Fibroblast of the aortic adventitia (primary cell): ENCODE measurements at regions not wholly inside any gene's neighbourhood (a gene's known extent, or its start where the extent isn't known, plus 50 kb on each side); places are given as distances from the start of the nearest gene placed in this dataset.
"Not testable (repeated sequence)": the region's sequence is repeated elsewhere in the genome, so short reads cannot be mapped to it uniquely, and the experiment has no call there.

ENCODE experiments used
- DNase-seq: peaks from one replicate; pipeline ENCODE4 v3.0.0-alpha.2; 2010; ENCODE audit warnings: low read depth
- H3K4me3 ChIP-seq: 2 replicates; pipeline ENCODE4 v1.5.1; 2011; ENCODE audit warnings: low read depth, mild to moderate bottlenecking, control low read depth, low read length, moderate library complexity
- CTCF ChIP-seq: IDR thresholded peaks from 2 replicates; pipeline ENCODE4 v1.5.1; 2011; ENCODE audit warnings: mild to moderate bottlenecking, low read length, control low read depth, inconsistent platforms; ENCODE audit not compliant: insufficient read depth

GRCh38 chr4:31737419-31737818 is 1017.2 kb downstream of the PCDH7 start:
- no peak for TF ChIP-seq CTCF
- DNase-seq = no peak
- H3K4me3 ChIP-seq = no peak overlapping the region

DNA sequence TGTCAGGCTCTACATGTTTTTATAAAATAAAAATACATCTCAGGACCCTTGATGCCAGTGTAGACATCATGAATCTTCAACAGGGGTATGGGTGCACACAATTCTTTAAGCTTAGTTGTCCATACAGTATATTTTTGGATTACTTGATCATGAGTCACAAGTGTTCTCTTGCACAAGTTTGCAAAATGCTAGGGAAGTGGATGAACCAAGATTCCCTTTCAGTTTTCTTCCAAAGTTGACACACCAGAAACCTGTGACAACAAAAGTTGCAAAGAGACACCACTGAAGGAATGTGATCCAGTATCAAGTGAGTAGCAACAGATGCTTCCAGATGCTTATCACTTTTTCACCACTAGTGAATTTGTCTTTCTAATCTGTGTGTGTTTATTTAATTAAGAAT is 1021.2 kb downstream of the PCDH7 start:
- no peak overlapping the region for H3K4me3 ChIP-seq
- TF ChIP-seq CTCF = no peak
- no peak for DNase-seq

- TF ChIP-seq CTCF = no peak
- no peak overlapping the region for H3K4me3 ChIP-seq
- no peak for DNase-seq
These were observed 1028.2 kb downstream of the PCDH7 start for GRCh38 chr4:31748382-31748781.

- not testable (repeated sequence) for DNase-seq
These were observed 1030.4 kb downstream of the PCDH7 start for GRCh38 chr4:31750581-31750980.

GRCh38 chr4:31755751-31756150 is 1035.6 kb downstream of the PCDH7 start:
- no peak overlapping the region for H3K4me3 ChIP-seq

More at GRCh38 chr4:31750581-31750980, 1030.4 kb downstream of the PCDH7 start:
- not testable (repeated sequence) for H3K4me3 ChIP-seq

DNA sequence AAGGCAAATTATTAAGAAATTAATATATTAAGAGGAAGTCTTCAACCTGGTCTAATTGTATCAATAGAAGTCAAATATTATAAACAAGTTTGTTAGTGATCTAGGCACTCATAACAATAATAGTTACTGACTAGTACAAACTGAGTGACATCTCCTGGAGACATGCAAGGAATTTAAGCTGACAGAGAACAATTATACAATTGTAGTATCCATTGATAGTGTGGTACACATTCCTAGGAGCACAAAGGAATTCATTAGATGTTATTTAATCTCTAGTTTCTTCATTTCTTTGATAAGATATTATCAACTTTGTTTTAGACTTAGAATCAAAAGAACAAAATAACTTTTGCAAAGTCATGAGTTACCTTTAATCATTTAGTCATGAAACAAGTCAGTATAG is 1048.6 kb downstream of the PCDH7 start:
- TF ChIP-seq CTCF = no peak
- no peak overlapping the region for H3K4me3 ChIP-seq
- DNase-seq = no peak

More at GRCh38 chr4:31755751-31756150, 1035.6 kb downstream of the PCDH7 start:
- TF ChIP-seq CTCF = no peak
- no peak for DNase-seq

- no peak for TF ChIP-seq CTCF
- H3K4me3 ChIP-seq = no peak overlapping the region
These were observed 1063.1 kb downstream of the PCDH7 start for GRCh38 chr4:31783311-31783710.

More at GRCh38 chr4:31783311-31783710, 1063.1 kb downstream of the PCDH7 start:
- no peak for DNase-seq
